DND-41 (cell line): ENCODE measurements at regions not wholly inside any gene's neighbourhood (a gene's known extent, or its start where the extent isn't known, plus 50 kb on each side); places are given as distances from the start of the nearest gene placed in this dataset.
"Not testable (repeated sequence)": the region's sequence is repeated elsewhere in the genome, so short reads cannot be mapped to it uniquely, and the experiment has no call there.

Source experiments
- CTCF ChIP-seq: IDR thresholded peaks from 2 replicates; pipeline ENCODE4 v1.5.1; 2012; ENCODE audit warnings: borderline replicate concordance, low read length, moderate library complexity, mild to moderate bottlenecking; ENCODE audit not compliant: poor library complexity, severe bottlenecking; ENCODE audit errors: extremely low read depth
- EZH2 ChIP-seq: IDR thresholded peaks from 3 replicates; pipeline ENCODE4 v1.6.1; 2012; ENCODE audit warnings: borderline replicate concordance, low read depth, mild to moderate bottlenecking, moderate library complexity, low read length, inconsistent platforms; ENCODE audit not compliant: severe bottlenecking

- TF ChIP-seq CTCF, EZH2: not testable (repeated sequence)
Measured at GRCh38 chr4:9024866-9025265, 145.3 kb upstream of the FAM90A26 start.
